C1 segment of cervical spinal cord (tissue), 14 donors: ENCODE measurements at regions not wholly inside any gene's neighbourhood (a gene's known extent, or its start where the extent isn't known, plus 50 kb on each side); places are given as distances from the start of the nearest gene placed in this dataset.

Experiments
- DNase-seq, 14 donors: peaks; one replicate each; lab custom pipeline; 2025; lab: John Stamatoyannopoulos, UW

- no peak for DNase-seq
These were observed 214.0 kb upstream of the CDH13 start for GRCh38 chr16:82412770-82413169.

DNA sequence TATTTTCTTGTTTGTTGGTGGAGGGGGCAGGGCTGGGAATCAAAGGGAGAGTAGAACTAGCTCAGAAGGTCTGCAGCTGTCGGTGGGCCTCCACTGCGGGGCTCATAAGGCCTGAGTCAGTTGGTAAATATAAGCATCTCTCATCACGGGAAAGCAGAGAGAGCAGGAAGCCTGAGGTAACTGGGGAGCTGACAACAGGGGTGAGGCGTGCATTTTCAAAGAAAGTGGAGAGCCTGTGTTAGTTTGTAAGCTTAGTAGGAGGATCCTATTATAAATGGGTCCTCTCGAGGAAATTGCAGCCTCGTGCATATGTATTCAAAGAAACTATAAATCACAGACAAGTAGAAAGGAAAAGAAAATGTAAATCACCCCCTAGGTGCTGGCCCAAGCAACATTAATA is 221.0 kb upstream of the CDH13 start:
- DNase-seq: no peak

DNA sequence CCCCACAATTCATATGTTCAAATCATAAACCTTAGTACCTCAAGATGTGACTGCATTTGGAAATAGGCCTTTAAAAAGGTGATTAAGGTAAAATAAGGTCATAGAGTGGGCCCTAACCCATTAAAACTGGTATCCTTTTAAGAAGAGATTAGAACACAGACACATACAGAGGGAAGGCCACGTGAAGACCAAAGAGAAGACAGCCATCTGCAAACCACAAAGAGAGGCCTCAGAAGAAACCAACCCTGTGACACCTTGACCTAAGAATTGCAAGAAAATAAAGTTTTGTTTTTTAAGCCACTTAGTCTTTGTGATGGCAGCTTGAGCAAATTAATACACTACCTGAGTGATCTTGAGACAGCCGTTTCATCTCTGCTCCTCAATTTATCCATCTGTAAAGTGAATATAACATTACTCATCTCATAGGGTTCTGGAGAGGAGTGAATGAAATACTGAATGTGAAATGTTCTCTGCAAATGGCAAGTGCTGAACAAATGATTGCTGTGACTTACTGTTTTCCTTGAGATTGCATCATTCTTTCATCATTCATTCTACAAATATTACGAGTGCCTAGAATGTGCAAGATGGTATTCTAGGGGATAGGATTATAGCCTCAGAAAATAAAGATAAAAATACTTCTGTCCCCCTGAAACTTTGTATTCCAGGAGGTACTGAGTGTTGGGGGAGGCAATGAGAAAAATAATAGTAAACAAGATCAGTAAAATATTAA is 222.0 kb upstream of the CDH13 start:
- no peak for DNase-seq

DNA sequence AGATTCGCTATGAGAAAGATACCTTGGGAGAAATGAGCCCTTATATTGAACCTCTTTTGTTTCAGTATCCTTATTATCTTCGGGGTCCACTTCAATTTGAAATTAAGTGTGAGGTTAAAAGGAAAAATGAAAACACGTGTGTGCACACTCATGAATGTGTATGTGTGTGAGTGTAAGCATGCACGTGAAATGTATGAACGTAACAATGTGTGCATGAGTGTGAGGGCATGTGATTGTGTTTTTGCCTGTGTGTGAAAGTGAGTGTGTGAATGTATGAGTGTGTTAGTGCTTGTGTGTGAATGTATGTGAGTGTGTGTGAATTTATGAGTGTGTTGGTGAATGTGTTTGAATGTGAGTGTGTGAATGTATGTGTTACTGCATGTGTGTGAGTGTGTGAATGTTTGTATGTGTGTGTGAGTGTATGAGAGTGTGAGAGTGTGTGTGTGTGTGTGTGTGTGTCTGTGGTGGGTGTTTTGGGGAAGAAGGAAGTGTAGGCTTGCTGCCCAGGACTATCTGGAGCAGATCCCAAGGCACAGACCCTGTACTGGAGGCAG is 224.0 kb upstream of the CDH13 start:
- DNase-seq: no peak

GRCh38 chr16:82400046-82400445 is 226.7 kb upstream of the CDH13 start:
- peak in 1 of 14 donors; percentile 1 for DNase-seq

DNA sequence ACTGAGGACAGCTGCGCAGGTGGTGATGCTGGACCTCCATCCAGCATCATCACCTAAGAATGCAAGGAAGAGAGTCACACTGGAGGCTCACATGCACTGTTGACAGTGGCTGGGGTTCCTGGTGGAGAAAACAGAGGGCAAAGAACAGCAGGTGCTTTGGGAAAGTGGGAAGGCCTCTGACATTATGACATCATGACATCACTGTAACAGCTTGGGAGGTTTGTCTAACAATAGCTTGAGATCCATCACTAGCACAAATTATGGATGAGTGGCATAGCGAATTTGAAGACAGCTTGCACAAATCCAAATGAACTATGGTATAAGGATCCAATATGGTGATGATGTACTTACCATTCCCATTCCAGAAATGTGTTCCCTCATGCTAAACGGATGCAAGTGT is 226.5 kb upstream of the MPHOSPH6 start:
- DNase-seq: no peak

DNA sequence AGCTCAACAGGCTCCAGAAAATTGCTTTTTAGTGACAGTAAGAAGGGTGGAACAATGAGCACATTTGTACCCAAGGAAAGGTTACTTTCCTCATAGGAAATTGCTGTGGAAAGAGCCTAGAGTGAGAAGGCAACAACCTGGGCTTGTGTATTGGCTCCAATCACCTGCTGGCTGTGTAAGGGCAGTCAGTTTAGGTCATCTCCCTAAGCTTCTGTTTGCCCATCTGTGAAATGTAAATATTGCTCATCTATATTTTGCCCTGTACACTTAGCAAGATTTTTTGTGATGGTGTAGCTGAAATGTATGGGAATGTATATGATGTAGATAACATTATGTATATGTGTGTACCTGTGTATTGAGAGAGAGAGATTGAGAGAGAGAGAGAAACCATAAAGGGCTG is 225.2 kb upstream of the MPHOSPH6 start:
- DNase-seq: no peak

GRCh38 chr16:82391690-82392089 is 221.7 kb upstream of the MPHOSPH6 start:
- no peak for DNase-seq

DNA sequence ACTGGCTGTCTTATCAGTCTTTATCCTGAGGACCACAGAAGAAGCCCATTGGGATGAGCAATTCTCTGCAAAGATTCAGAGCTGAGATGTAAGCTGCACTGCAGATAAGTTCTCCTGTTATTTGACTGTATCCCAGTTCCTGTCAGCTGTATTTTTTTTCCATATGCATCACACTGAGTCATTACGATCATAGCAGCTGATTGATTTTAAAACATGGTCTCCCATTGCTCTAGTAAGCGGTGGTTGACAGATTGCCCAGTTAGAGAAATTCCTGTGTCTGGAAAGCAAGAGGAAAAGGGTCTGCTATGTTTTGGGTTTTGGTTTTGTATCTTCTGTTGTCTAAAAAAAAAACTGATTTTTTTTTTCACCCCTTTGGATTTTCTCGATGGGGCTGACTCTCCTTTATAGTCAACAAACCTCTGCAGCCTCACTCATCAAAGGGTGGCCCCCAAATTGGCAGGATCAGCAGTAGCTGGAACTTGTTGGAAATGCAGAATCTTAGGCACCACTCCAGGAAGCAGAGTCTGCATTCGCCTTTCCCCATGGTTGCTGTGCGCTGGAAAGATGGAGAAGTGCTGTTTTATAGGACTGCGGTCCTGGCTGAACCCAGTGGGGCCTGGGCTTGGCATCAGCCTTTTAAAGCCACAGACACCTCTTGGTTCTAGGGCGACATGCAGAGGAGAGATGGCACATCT is 220.1 kb upstream of the MPHOSPH6 start:
- DNase-seq: no peak

GRCh38 chr16:82386761-82387160 is 216.7 kb upstream of the MPHOSPH6 start:
- no peak for DNase-seq

- no peak for DNase-seq
These were observed 214.9 kb upstream of the MPHOSPH6 start for GRCh38 chr16:82384949-82385348.

GRCh38 chr16:82384017-82384416 is 214.0 kb upstream of the MPHOSPH6 start:
- DNase-seq: no peak

DNA sequence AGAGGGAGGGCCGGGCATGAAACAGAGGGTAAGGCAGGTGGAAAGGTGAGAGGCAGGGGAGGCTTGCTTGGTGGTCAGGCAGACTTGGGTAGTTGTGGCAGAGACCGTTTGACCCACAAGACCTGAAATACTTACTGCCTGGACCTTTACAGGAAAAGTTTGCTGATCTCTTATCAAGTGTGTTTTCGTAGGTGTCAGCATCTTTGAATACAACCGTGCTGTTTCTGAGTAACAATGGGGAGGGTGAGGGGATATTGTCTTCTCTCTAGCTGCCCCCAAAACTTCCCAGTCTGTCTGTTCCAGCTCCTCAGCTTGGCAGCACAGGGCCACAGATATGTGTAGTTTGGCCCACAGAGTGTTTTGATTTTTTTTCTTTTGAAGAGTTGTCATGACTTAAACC is 212.5 kb upstream of the MPHOSPH6 start:
- DNase-seq: no peak

DNA sequence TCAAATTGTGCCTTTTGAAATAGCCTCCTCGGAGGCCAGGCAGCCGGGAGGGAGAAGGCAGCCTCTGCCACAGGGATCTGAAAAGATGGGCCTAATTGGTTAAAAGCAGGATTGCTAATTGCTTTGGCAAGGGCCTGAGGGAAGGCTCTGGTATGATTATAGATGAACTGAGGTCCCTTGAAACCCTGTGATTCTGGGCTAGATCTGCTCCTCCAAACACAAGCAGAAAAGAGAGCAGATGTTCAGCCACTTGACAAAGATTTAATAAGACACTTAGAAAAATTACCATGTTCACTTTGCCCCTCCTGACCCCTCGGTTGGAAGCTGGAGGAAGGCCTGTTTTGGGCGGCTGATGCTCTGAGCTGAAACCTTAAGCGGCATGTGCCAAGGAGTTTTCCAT is 209.5 kb upstream of the MPHOSPH6 start:
- no peak for DNase-seq

- no peak for DNase-seq
These were observed 204.0 kb upstream of the MPHOSPH6 start for GRCh38 chr16:82373976-82374375.

DNA sequence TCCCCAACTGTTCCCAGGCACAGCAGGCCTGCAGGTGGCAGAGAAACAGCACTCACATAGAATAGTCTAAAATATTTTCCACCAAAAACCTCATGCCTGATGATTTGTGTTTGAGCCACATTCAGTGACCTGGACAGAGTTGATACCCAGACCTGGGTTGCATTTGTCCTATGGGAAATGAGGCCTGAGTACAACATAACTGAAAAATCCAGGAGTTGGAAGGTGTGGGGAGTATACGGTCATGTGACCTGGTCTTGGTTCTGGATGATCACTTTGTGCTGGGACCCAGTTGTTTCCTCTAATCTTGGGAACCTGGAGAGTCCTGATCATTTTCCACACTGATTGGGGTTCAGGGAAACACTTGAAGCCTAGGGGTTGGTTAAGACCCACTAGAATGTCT is 200.3 kb upstream of the MPHOSPH6 start:
- DNase-seq: no peak

DNA sequence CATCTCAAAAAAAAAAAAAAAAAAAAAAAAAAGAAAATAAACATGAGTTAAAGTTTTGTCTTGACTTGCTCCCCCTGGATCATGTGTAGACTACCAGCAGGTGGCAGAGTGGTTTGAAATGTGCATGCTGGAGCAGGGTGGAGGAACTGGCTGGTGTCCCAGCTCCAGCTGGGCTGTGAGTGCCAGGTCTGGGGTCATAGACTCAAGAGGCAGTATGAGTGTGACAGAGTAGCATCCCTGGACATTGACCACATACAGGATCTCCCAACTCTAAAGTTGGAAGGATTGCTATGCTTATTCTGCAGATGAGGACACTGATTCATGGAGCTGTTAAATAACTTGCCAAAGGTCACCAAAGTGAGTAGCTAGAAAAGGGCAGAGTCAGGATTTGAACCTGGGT is 198.0 kb upstream of the MPHOSPH6 start:
- peak in 7 of 14 donors; percentile 10 to 63 (median 29) for DNase-seq

- DNase-seq: no peak
These were observed 196.4 kb upstream of the MPHOSPH6 start for GRCh38 chr16:82366462-82366861.

DNA sequence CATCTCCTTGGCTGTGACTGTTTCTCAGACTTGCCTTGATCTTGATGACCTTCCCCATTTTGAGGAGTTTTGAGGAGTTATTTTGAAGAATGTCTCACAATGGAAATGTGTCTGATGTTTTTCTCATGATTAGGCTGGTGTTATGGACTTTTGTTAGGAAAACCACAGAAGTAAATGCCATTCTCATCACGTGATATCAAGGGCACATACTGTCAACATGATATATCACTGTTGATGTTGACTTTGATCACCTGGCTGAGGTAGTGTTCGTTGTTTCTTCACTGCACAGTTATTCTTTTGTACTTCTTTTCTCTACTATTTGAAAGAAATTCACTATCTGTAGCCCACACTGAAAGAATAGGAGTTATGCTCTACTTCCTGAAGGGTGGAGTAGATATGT is 194.7 kb upstream of the MPHOSPH6 start:
- no peak for DNase-seq

DNA sequence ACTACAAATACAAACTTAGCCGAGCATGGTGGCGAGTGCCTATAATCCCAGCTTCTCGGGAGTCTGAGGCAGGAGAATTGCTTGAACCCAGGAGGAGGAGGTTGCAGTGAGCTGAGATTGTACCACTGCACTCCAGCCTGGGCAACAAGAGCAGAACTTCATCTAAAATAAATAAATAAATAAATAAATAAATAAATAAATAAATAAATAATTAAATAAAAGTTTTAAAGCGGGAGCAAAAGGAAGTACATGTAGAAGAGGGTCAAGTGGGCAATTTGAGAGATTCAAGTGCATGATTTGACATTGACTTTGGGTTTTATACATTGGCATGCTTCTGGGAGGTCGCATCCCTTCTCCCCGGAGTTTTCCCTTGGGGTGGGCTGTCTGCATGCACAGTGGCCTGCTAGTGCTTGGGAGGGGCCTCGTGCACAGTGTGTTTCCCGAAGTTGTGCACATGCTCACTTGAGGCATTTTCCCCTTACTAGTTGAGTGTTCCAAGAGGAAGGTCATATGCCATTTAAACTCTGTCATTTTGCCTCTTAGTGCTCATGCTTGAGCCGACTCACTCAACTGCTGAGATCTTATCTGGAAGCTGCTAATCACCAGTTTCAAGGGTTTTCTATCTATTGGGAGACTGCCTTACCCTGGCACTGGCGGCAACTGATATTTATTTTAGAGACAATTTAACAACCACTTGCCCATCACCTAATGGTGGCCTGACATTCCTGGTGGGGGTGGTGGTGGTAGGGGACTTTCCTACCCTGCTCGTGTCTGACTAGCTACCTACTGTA is 193.2 kb upstream of the MPHOSPH6 start:
- DNase-seq: no peak

- DNase-seq: no peak
These were observed 191.9 kb upstream of the MPHOSPH6 start for GRCh38 chr16:82361885-82362284.
